PC-9 (cell line): ENCODE measurements at regions not wholly inside any gene's neighbourhood (a gene's known extent, or its start where the extent isn't known, plus 50 kb on each side); places are given as distances from the start of the nearest gene placed in this dataset.

Experiments used
- BruUV-seq: library from RNA; stranded (reverse); fragments of 400-500 nt; replicated peaks from 2 replicates; lab custom pipeline; 2021; lab: Mats Ljungman, UMichigan
- CTCF ChIA-PET: fragments of 300-600 bp; sonication (Branson Sonifier 250); formaldehyde crosslinking; loops from one replicate; lab custom pipeline; 2022; ENCODE audit warnings: antibody characterized with exemption; lab: Charles Lee
- POLR2A ChIA-PET: fragments of 300-600 bp; sonication (Branson Sonifier 250); formaldehyde crosslinking; loops from one replicate; lab custom pipeline; 2022; ENCODE audit warnings: antibody characterized with exemption; ENCODE audit not compliant: unreplicated experiment; lab: Charles Lee
- DNase-seq, 2 experiments: peaks; one replicate each; pipeline versions ENCODE4 v3.0.0 to v3.0.0-alpha.2; 2015 to 2022; ENCODE audit warnings: mixed read lengths in 1 of 2
- H2AFZ ChIP-seq: fragments of 200-600 bp; sonication (generic); 2 replicates; pipeline ENCODE4 v1.8.1; 2017; ENCODE audit warnings: antibody characterized with exemption
- H3F3A ChIP-seq: fragments of 200-600 bp; sonication (generic); 2 replicates; pipeline ENCODE4 v1.8.1; 2017; ENCODE audit warnings: antibody characterized with exemption, mild to moderate bottlenecking, low read depth; ENCODE audit not compliant: insufficient read depth
- H3K27ac ChIP-seq: fragments of 200-600 bp; sonication (generic); 2 replicates; pipeline ENCODE4 v1.6.1; 2016; ENCODE audit warnings: mixed run types
- H3K27me3 ChIP-seq: fragments of 200-600 bp; sonication (generic); 2 replicates; pipeline ENCODE4 v1.6.1; 2016; ENCODE audit warnings: low read depth, mixed run types; ENCODE audit not compliant: insufficient read depth
- H3K36me3 ChIP-seq: fragments of 200-600 bp; sonication (generic); 2 replicates; pipeline ENCODE4 v1.6.1; 2016; ENCODE audit warnings: low read depth, mixed run types
- H3K4me1 ChIP-seq: fragments of 200-600 bp; sonication (generic); replicated peaks from 2 replicates; pipeline ENCODE4 v1.6.1; 2016; ENCODE audit warnings: mixed run types; ENCODE audit not compliant: insufficient read depth
- H3K4me2 ChIP-seq: fragments of 200-600 bp; sonication (generic); 2 replicates; pipeline ENCODE4 v1.6.1; 2017; ENCODE audit warnings: mixed run types
- H3K4me3 ChIP-seq: fragments of 200-600 bp; sonication (generic); 2 replicates; pipeline ENCODE4 v1.6.1; 2016; ENCODE audit warnings: mixed run types
- H3K79me2 ChIP-seq: fragments of 200-600 bp; sonication (generic); 2 replicates; pipeline ENCODE4 v1.6.1; 2017; ENCODE audit warnings: low read depth, mixed run types
- H3K9me2 ChIP-seq: fragments of 200-600 bp; sonication (generic); 2 replicates; pipeline ENCODE4 v1.8.1; 2017; ENCODE audit warnings: mild to moderate bottlenecking; ENCODE audit not compliant: insufficient read depth
- H3K9me3 ChIP-seq: fragments of 200-600 bp; sonication (generic); 2 replicates; pipeline ENCODE4 v1.8.1; 2016; ENCODE audit warnings: low read depth; ENCODE audit not compliant: insufficient read depth
- H4K20me1 ChIP-seq: fragments of 200-600 bp; sonication (generic); 2 replicates; pipeline ENCODE4 v1.8.1; 2017; ENCODE audit not compliant: insufficient read depth
- EZH2 ChIP-seq: fragments of 200-600 bp; sonication (generic); IDR thresholded peaks from 2 replicates; pipeline ENCODE4 v1.8.0; 2017; ENCODE audit warnings: antibody characterized with exemption, low read depth
- intact Hi-C: fragments of 100-400 bp; cut with micrococcal nuclease; formaldehyde crosslinking; loops from one replicate; pipeline ENCODE4 v1.10.0; 2022; ENCODE audit not compliant: unreplicated experiment
- TF ChIP-seq, protein P1 (sequence below): fragments of 200-600 bp; sonication (generic); conservative IDR thresholded peaks from 2 replicates; pipeline ENCODE4 v1.6.1; 2017; ENCODE audit warnings: mixed run types, antibody characterized with exemption, mild to moderate bottlenecking, moderate library complexity

- Histone ChIP-seq H4K20me1 (no peaks in the 10 kb centered on the region), H3K4me2 (no peak overlapping the region), H3K4me1 (peaks cover 15% of the 10 kb centered on the region; the same call in 1 of the 2 replicates), H3F3A (no peaks in the 10 kb centered on the region), H3K79me2 (no peaks in the 10 kb centered on the region), H2AFZ (no peak overlapping the region), H3K9me2 (no peaks in the 10 kb centered on the region), H3K27ac (no peak overlapping the region), H3K9me3 (no peaks in the 10 kb centered on the region), H3K27me3 (no peaks in the 10 kb centered on the region), H3K4me3 (no peak overlapping the region), H3K36me3 (no peaks in the 10 kb centered on the region)
- CTCF ChIA-PET, result no interaction called here
- POLR2A ChIA-PET, result no interaction called here
- BruUV-seq, result no TSS peak
- TF ChIP-seq, protein P1, sequence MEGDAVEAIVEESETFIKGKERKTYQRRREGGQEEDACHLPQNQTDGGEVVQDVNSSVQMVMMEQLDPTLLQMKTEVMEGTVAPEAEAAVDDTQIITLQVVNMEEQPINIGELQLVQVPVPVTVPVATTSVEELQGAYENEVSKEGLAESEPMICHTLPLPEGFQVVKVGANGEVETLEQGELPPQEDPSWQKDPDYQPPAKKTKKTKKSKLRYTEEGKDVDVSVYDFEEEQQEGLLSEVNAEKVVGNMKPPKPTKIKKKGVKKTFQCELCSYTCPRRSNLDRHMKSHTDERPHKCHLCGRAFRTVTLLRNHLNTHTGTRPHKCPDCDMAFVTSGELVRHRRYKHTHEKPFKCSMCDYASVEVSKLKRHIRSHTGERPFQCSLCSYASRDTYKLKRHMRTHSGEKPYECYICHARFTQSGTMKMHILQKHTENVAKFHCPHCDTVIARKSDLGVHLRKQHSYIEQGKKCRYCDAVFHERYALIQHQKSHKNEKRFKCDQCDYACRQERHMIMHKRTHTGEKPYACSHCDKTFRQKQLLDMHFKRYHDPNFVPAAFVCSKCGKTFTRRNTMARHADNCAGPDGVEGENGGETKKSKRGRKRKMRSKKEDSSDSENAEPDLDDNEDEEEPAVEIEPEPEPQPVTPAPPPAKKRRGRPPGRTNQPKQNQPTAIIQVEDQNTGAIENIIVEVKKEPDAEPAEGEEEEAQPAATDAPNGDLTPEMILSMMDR, result no peak
- no peak for TF ChIP-seq EZH2
- no peak for DNase-seq
- intact Hi-C loops, result no loop called here
Measured at GRCh38 chr3:82085356-82085755, 323.9 kb upstream of the GBE1 start.

DNA sequence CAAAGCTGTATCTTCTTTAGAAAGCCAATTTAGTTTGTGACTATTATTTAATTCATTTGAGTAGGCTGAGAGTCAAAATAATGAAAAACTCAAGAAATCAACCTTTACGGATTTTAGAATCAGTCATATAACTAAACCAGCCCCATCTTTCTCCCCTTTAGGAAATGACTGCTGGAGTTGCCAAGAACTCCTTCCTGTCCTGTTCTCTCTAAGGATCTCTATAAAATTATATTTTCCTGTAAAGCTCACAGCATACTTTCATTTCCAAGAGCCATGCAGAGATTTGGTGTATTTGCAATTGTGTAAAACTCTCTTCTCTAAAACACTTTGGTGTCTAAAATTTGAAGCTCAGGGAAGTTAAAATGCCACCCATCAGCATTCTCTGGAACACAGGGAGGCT is 323.4 kb upstream of the GBE1 start:
- intact Hi-C loops, result no loop called here
- Histone ChIP-seq H3K27ac (no peak overlapping the region), H3F3A (no peaks in the 10 kb centered on the region), H3K9me3 (no peaks in the 10 kb centered on the region), H3K79me2 (no peaks in the 10 kb centered on the region), H4K20me1 (no peaks in the 10 kb centered on the region), H2AFZ (no peak overlapping the region), H3K4me2 (no peak overlapping the region), H3K36me3 (no peaks in the 10 kb centered on the region), H3K27me3 (no peaks in the 10 kb centered on the region), H3K9me2 (no peaks in the 10 kb centered on the region), H3K4me3 (no peak overlapping the region), H3K4me1 (peaks cover 20% of the 10 kb centered on the region; the same call in 1 of the 2 replicates)
- POLR2A ChIA-PET, result no interaction called here
- CTCF ChIA-PET, result no interaction called here
- BruUV-seq, result no TSS peak
- DNase-seq, result no peak
- TF ChIP-seq, protein P1, result no peak
- no peak for TF ChIP-seq EZH2

DNA sequence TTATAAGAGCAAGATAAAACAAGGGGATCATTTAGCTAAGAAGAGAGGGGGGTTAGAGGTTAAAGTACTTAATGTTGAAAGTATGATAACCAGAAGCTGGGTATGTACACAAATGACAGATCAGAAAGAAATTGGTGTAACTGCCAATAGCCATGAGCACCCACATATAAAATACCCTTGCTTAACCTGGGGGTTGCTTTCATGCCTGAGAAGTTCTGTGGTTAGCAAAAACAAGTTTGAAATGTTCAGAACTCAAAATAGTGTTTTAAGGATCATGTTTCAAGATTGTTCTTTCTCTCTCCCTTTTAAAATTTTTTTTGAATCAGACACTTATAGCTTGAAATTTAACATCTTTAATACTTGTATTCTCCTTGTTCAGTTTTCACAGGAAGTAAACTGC is 321.4 kb upstream of the GBE1 start:
- Histone ChIP-seq H3K4me2 (no peak overlapping the region), H3K36me3 (no peaks in the 10 kb centered on the region), H3F3A (no peaks in the 10 kb centered on the region), H3K4me3 (no peak overlapping the region), H3K27ac (no peak overlapping the region), H4K20me1 (no peaks in the 10 kb centered on the region), H2AFZ (no peak overlapping the region), H3K27me3 (no peaks in the 10 kb centered on the region), H3K9me3 (no peaks in the 10 kb centered on the region), H3K79me2 (no peaks in the 10 kb centered on the region), H3K4me1 (peaks cover 14% of the 10 kb centered on the region; the same call in 1 of the 2 replicates), H3K9me2 (no peaks in the 10 kb centered on the region)
- POLR2A ChIA-PET, result no interaction called here
- intact Hi-C loops, result no loop called here
- BruUV-seq, result no TSS peak
- no peak for DNase-seq
- no peak for TF ChIP-seq EZH2
- TF ChIP-seq, protein P1, result no peak
- CTCF ChIA-PET, result no interaction called here
